ENCODE measurements at regions not wholly inside any gene's neighbourhood (a gene's known extent, or its start where the extent isn't known, plus 50 kb on each side); places are given as distances from the start of the nearest gene placed in this dataset.
A peak's percentile ranks its signal among the peaks of the same experiment; 100 is the strongest.

DNA sequence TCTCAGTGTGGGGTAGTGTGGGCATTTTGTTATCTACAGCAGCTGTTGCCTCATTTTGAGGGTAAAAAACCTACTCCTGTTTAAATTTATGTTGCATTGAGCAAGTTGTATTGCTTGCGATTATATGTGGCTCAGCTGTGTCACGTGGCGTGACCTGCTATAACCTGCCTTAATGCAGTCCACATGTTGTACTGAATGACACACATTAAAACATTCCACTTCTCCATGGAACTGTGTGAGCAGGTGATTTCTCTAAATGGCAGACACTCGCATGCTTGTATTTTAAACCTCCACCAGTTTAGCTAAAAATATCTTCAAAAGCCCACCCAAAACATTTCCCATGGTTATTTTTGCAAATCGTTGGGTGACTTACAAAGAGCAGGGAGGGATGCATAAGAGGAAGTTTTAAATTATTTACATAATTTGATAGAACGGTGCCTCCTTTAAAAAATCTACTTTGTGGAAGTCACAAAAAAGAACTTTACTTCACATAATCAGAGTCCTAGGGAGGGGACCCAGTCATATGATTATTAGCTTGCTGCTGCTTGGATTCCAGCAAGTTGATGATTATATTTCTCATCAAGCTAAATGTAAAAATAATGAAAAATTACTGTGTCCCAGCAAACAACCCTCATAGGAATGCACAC is 163.3 kb upstream of the ZEB2 start:
- no peak for DNase-seq (ENCODE audit: low read depth in 4 of 4, low spot score in 2 of 4)

DNA sequence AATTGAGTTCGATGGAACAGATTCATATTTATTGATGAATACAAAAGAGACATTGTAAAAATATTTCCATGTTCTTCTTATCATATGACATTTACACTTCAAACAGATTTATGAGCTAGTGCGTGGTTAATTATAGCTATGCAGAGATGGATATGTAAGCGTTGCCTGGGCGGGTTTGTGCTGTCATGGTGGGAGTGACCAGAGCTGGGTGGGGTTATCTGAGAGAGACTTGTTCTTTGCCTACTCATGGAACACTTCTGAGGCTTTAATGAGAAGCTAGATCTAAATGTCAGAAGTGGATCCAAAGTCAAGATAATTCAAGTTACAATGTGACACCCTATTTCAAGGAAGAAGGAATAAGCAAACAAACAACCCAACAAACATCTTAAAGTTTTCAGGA is 162.3 kb upstream of the ZEB2 start:
- no peak for DNase-seq (ENCODE audit: low read depth in 4 of 4, low spot score in 2 of 4)

DNA sequence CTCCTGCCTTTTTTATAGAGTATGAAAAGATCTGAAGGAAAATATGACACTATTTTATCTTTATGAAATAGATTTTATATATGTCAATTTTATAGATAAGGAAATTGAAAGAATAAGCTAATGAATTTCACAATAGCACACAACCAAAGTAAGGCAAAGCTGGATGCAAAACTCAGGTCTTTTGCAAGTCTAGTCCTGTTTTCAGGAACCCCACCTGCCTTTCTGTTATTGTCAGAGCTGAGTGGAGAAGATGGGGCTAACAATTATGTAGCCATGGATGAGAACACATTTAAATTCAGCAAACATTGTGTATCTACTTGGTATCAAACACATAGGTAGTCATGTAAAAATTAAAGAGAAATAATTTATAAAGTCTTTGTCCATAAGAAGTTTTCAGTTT is 161.5 kb upstream of the ZEB2 start:
- DNase-seq (ENCODE audit: low read depth in 4 of 4, low spot score in 2 of 4), result no peak

DNA sequence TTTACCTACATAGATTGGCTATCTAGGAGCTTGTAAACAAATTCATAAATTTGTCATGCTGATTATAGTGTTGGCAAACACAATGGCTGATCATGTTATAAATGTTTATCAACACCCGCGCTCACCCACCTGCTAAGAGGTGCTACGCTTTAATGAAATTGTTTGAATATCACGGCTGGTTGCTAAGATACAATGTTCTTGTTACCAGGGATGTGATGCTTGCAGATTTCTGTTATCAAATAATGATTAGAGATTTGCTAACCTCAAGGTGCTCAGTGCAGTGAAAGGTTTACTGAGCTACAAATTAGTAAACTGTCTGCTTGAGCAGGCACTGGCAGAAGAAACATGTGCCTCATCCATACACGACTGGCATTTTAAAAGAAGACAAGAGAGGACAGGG is 160.0 kb upstream of the ZEB2 start:
- DNase-seq (ENCODE audit: low read depth in 4 of 4, low spot score in 2 of 4), result no peak

DNA sequence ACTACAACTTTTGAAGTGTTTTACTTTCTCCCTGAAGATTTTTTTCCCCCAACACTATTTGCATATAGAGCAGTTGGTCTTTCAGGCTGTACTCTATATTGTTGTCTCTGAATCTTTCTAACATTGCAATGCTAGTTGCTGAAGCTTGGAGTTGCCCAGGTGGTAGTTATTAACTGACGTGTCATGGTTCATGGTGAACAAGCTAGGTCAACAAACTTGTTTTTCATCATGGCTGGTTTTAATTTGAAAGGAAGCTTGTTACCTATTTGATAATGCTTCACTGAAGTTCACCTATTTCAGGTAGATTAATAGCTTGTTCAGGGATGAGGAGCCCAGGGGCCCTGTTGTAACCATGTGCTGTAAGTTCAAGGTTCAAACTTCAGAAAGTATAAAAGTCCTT is 158.8 kb upstream of the ZEB2 start:
- peak in 1 of 4 donors; percentile 19 for DNase-seq (ENCODE audit: low read depth in 4 of 4, low spot score in 2 of 4)

DNA sequence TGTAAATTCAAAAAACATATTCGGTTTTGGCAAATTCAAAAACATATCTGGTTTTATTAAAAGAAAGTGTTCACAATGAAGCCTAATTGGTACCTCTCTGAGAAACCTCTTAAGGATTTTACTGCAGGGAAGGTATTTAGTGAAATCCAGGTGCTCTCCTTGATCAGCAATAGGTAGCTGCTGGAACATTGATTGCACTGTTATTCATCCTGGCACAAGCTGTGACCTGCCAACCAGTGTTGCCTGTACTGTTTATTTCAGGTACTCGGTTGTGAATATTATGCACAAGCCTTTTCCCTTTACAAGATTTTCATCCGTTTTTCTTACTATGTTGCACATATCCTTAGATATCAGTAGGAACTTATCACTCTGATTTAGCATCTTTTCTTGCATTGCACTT is 155.8 kb upstream of the ZEB2 start:
- no peak for DNase-seq (ENCODE audit: low read depth in 4 of 4, low spot score in 2 of 4)

DNA sequence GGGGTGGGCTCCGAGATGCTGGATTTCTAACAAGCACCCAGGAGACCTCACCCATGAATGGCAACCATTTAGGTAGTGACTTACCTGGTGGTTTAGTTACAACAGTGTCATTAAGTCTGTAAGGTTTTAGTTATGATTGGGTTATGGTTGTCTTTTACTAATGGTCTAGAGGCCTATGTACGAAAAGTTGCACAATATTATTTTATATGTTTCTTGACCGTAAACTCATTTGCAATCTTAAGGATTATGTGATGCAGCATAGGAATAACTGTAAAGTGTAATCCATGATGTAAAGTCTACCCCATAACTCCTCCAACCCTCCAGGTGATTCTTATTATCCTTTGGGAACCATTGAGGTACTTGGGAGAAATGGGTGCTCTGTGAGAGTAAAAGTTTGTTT is 155.4 kb upstream of the ZEB2 start:
- DNase-seq (ENCODE audit: low read depth in 4 of 4, low spot score in 2 of 4), result no peak

DNA sequence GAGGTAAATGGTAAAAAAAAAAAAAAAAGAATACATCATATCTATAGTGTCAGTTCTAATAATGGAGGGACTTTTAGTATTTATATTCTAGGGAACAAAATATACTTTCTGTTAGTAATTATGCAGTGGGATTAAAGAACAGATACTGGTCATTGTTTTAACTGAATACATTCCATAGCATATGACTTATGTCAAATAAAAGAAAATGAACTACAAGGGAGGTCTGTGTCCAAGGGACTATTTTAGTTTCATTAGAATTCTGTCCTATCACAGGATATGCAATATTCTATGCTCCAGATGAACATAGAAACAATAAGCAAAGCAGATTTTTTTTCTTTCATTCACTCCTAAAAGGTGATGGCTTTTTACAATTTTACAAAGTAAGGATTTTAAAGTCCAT is 154.2 kb upstream of the ZEB2 start:
- no peak for DNase-seq (ENCODE audit: low read depth in 4 of 4, low spot score in 2 of 4)

DNA sequence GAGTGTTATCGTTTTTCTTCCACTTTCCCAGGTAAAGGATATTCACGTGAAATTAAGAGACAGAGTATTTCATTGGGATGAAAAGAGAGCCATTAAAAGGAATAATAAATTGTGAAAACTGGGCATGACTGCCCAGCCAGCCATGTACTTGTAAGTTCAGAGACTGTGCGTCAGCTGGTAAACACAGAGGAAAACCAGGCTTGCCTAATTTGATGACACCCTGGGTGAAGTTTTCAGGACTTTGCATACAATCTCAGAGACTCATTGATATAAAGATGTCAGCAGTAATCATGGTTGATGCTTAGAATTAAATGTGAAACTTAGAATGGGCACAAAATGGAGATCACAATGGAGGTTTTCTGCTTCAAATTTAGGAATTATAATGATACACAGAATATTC is 153.5 kb upstream of the ZEB2 start:
- DNase-seq (ENCODE audit: low read depth in 4 of 4, low spot score in 2 of 4), result no peak

DNA sequence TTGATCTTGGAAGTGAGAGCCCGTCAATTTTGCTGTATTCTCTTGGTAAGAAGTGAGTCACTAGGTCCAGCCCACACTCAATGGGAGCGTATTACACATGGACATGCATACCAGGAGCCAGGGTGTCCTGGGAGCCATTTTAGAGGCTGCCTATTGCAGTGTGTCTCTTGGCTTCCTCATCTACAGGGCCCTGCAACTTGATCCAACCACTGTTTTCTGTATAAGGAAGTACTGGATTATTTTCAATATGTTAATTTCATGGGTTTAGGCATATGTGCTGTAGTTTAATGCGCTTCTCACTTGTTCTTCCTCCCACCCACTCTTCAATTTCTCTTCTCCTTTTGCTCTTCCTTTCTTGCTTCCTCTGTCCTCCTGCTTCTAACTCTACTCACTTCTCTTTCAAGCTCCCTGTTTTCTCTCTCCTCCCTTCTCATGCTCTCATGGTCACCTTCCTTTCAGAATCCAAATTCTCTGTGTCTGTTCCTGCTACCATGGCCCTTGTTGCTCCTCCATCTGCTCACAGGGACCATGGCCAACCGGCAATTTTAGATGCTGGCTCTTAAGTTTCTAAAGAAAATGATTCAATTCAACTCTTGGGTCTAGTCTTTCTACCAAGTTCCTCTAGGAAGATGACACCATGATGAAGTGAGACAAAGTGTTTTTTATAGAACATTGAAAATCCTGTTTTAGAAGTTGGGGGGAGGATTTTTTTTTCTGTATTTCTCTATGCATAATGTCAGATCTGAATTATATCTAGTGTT is 152.0 kb upstream of the ZEB2 start:
- DNase-seq (ENCODE audit: low read depth in 4 of 4, low spot score in 2 of 4), result no peak

DNA sequence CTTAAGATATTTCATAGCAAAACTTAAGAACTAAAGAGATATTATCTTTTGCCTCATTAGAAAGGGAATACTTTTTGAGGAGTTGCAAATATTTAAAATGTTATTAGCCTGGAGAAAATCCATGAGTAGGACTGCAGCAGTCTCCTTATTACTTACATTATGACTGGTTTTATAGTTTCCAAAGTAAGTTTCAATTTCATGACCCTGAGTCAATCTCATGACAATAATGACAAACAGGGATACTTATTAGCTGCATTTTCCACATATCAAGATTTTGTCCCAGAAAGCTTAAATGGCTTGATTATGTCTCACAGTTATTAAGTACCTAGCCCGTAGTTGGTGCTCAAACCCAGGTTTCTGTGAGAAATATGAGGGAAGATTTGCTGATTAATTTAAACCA is 150.8 kb upstream of the ZEB2 start:
- DNase-seq (ENCODE audit: low read depth in 4 of 4, low spot score in 2 of 4), result no peak

DNA sequence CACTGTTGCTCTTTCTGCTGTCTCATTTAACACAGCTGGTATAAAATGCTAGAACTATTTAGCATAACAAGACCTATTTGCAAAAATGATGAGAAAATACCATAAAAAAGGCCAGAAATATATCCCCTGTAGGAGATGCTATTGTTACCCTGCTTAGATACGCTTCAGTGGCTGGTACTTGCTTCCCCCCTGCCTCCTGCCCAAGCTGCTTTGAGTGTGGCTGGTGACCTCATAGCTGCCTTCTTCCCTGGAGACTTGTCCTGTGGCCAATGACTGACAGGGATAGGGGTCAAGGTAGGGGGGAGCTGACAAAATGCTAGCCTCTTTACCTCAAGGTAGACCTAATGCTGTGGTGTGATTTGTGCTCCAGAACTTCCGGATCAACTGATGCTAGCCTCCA is 150.2 kb upstream of the ZEB2 start:
- no peak for DNase-seq (ENCODE audit: low read depth in 4 of 4, low spot score in 2 of 4)

DNA sequence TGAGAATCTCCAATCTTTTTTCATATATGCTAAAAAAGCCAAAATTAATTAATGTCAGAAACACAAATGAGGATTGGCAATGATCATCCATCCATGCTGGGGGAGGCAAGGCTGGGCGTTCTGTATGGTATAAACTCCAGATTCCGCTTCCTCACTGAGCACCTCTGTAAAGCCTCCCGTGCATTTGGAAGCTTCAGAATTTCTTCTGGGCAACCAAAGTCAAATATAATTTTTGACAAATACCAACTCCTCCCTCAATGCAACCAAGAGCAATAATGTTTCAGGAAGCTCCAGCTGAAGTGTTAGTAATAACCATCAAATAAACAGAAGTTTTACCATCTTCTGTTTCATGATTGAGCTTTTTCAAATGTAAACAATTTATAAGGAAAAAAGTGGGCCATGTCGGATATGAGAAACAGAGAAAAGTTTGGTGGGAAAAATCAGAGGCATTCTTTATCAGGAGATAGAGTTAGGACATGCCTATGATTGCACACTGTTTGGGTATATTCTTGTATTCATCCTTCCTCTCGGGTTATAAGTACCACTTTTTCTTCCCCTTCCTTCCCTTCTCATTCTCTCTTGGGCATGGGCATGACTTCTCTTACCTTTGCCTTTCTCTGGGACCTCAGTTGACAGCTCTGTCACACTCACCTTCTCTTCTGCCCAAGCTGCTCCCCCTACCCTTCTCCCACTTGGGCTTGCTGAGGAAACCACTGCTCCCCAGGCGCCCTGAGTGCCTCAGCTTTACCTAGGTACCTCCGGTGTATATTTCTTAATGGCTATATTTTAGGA is 149.5 kb upstream of the ZEB2 start:
- DNase-seq (ENCODE audit: low read depth in 4 of 4, low spot score in 2 of 4), result no peak

DNA sequence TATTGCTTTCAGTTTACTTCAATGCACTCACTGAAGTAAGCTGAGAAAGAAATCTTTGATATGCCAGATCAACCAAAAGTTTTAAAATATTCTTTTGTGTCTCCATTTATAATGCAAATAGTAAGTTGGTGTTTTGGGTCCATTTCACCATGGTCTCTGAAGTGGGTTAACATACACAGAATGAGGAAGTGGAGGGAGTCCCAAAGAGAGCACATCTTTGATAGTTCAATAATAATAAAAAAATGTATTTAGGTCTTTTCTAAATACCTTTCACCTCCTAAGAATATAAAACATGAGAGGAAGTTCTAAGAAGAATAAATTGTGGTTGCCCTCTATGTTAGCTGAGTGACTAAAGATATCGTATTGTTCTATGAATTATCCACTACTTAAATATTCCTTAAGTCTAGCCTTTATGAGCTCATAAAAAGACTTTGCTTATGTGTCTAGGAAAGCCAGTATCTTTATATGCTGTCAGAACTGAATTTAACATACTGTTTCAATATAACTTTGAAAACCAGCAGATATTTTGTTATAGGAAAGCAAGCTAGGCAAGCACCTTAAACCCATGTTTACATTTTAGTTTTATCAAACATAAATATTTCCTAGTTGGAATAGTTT is 148.7 kb upstream of the ZEB2 start:
- no peak for DNase-seq (ENCODE audit: low read depth in 4 of 4, low spot score in 2 of 4)

DNA sequence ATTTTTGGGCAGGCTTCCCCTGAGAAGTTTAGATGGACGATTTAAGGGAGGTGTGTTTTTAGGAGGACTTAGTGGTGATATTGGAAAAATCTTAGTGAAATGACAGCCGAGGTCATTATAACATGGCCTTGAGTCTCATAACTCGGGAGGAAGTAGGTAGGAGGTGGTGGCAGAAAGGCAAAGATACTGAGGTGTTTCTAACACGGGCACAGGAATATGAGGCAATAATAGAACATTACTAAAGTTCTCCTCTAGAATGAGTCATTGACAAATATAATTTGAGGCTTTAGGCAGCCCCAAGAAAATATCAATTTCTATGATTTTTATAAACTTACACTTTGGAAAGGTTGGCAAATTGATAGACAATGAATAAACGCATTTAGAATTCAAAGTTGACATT is 146.1 kb upstream of the ZEB2 start:
- DNase-seq (ENCODE audit: low read depth in 4 of 4, low spot score in 2 of 4), result no peak

DNA sequence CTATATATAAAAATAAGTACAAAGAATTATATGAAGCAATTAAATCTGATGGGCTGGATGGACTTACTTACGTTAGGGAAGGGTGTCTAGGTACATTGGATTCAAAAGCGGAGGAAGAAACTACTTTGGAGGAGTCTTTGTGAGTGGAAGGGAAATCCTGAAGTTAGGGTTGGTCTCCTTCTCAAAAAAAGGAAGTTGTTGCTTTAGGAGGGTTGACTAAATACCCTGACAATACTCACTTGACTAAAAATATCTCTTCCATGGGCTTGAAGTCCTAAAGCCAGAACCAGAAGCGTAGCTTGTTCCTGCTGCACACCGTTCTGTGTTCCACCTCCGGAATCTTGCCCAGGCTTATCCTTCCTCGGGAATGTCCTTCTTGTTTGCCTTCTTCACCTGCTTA is 143.3 kb upstream of the ZEB2 start:
- no peak for DNase-seq (ENCODE audit: low read depth in 4 of 4, low spot score in 2 of 4)

DNA sequence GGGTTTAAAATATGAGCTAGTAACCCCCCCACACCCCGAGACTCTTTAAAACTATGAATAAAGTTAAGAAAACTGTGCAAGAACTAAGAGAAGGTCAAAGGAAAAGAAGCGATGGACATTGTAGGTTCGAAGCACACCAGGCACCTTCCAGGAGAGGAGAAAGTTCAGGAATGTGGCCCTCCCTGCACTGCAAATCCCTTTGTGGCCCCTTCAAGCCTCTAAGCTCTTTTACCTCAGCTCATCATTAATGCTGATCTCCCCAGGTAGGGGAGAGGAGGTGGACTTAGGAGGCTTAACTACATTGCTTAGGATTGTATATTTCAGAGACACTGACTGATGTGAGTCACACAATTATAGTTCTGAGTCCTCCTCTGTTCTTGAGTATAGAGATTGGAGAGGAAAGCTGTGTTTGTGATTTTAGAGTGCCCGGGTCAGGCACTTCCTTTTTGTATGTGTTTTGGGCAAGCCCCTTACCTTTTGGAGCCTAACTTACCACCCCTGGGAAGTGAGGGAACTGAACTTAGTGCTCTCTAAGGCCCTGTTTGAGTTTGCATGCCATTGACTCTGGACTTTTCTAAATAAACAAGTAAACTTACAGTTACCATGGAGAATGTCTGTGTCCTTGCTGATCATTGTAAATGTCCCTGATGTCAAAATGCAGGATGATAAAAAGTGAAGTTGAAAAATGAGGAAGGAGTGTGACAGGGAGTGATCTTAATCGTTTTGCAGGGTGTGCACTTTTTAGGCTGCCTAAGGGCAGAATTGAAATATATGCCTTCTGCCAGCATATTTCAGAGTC is 140.8 kb upstream of the ZEB2 start:
- DNase-seq (ENCODE audit: low read depth in 4 of 4, low spot score in 2 of 4), result no peak

DNA sequence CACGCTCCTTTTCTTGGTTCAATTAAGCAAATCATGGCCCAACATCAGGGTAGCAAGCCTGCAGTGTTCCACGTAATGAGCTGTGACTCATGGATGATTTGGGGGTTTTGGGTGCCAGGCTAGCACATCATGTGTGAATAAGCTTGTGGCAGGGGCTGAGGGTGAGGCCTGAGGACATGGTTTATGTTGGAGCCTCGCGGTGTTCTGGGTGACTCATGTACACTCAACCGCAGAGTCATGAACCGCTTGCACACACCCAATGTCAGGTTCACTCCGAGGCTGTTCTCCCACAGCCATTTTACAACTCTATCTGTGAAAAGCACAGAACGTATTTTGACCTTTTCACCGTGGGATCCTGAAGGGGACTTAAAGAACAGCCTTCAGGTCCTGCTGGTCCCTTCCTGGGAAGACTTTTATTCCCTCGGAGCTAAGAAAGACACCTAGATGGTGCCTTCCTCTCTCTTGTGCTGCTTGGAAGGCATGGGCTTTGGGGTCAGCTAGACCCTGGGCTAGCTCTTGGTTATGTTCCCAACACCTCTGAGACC is 139.9 kb upstream of the ZEB2 start:
- DNase-seq (ENCODE audit: low read depth in 4 of 4, low spot score in 2 of 4), result no peak

DNA sequence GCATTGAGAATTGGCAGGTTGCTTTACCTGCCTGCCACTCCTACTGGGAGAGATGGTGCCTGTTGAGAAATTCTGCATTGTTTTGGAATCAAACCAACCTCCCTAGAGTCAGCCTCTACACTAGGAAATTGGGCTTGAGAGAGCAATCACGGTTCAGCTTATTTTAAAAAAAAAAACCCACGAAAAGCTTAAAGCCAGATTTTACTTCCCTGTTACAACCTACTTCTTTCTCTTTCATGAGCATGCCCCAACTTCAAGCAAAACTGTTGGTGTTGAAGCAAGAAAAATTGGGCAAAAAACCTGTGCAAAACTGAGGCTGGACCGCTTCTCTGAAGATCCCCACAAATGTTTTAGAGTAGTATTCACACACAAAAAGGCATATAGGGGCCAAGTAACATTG is 134.6 kb upstream of the ZEB2 start:
- DNase-seq (ENCODE audit: low read depth in 4 of 4, low spot score in 2 of 4), result no peak

DNA sequence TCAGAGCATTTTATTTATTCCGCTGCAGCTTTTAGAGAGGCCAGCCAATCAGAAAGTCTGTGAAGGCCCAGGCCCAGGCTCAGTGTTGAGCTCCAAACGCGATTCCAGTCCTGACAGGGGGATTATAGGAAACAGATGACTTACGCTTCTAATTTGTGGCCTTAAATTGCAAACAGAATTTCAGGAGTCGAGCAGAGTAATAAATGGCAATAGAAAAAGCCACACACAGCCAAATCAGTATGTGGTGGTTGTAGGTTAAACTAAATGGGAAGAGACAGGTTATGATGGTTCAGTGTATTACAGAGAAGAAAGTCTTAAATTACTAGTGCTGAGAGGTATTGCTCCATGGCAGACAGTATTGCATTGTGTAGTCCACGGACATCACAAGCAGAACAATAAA is 131.0 kb upstream of the ZEB2 start:
- no peak for DNase-seq (ENCODE audit: low read depth in 4 of 4, low spot score in 2 of 4)

All from left renal cortex interstitium (tissue), 4 donors.